ENCODE measurements at regions not wholly inside any gene's neighbourhood (a gene's known extent, or its start where the extent isn't known, plus 50 kb on each side); places are given as distances from the start of the nearest gene placed in this dataset.

- Histone ChIP-seq H3K9ac (ENCODE audit: low read depth, low read length) (no peak overlapping the region), H3K4me1 (ENCODE audit: insufficient read depth, low read length) (peaks cover 22% of the 10 kb centered on the region), H3K36me3 (ENCODE audit: insufficient read depth, low read length) (no peaks in the 10 kb centered on the region), H3K9me3 (ENCODE audit: control insufficient read depth, insufficient read depth, low read length) (no peaks in the 10 kb centered on the region)
Observed at GRCh38 chr11:11071486-11071885, 213.6 kb upstream of the ZBED5 start.

DNA sequence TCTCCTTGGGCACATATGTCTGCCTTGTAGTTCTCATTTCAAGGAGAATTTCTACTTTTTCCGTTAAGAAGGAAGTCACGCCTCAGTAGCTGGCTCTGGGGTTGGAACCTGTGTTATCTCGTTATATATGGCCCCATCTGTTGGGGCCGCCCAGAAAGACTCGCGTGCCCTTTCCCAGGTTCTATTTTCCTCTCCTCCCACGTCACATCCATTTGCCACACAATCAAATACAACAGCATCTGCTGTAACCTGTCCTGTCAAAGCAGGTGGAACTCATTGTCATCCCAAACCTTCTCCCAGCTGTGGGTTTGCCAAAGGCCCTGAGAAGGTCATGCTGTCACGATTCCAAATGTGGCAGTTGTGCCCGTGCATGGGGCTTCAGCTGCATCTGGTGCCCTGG lies 213.1 kb upstream of the ZBED5 start:
- H3K9me3 ChIP-seq (ENCODE audit: control insufficient read depth, insufficient read depth, low read length) = no peaks in the 10 kb centered on the region
- H3K9ac ChIP-seq (ENCODE audit: low read depth, low read length) = no peak overlapping the region
- H3K4me1 ChIP-seq (ENCODE audit: insufficient read depth, low read length) = peaks cover 22% of the 10 kb centered on the region
- no peaks in the 10 kb centered on the region for H3K36me3 ChIP-seq (ENCODE audit: insufficient read depth, low read length)

DNA sequence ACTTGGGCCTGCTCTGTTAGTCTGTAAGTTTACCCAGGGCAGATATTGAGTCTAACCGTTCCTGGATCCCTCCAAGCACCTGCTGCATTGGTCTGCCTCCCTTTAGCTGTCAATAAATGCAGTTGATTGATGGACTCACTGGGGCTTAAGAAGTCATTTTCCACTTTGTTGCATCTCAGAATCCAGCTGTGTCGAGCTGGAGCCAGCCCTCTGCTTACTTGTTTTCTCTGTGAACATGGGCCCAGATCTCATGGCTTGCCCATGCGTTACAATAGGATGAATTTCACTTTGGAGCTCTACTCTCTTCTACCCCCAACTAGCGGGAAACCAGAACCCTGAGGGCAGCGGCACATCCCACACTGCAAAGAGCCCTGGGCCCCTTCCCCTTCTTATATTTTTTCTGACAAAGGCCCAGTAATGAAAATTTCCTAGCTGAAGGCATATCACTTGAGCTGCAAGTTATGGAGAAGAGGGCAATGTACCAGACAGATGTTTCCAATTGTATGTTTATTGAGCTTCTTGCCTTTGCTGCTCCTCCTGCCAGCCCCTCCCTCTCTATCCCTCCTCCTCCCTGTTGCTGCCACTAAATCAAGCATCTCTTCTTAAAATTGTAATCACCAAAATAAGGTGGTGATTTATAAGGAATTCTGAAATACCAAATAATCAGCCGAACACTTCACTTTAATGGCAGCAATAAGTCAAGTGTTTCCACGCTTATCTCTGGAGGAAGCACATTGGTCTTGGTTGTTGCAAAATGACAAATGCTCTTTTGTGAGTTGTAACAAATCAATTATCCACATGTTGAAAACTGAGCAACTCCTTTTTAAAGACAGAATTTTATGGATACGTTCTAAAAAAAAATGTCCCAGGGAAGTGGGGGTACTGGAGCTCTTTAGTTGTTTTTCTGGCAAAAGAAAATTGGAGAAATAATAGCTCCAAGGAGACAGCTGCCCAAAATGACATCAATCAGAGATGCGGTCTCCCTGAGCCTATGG lies 212.3 kb upstream of the ZBED5 start:
- H3K9ac ChIP-seq (ENCODE audit: low read depth, low read length) = no peak overlapping the region
- H3K36me3 ChIP-seq (ENCODE audit: insufficient read depth, low read length) = no peaks in the 10 kb centered on the region
- no peaks in the 10 kb centered on the region for H3K9me3 ChIP-seq (ENCODE audit: control insufficient read depth, insufficient read depth, low read length)
- peaks cover 15% of the 10 kb centered on the region for H3K4me1 ChIP-seq (ENCODE audit: insufficient read depth, low read length)

DNA sequence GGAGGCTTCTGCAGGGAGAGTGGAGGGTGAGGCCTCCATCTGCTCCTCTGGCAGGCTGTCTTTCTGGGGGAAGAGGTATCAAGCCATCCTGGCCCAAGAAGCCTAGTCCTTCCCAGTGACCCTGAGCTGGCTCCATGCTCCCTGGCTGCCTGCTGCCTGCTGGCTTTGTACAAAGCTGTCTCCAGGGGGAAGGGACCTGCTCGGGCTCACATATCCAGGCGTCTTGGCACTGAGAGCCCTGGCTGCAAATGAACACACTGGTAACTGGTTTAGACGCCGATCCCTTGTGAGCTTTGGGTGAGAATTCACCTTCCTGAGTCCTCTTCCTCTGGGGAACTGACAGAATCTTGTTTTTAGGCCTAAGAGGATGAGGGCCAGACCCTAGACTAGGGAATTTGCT lies 210.3 kb upstream of the ZBED5 start:
- Histone ChIP-seq H3K4me1 (ENCODE audit: insufficient read depth, low read length) (peaks cover 15% of the 10 kb centered on the region), H3K9me3 (ENCODE audit: control insufficient read depth, insufficient read depth, low read length) (no peaks in the 10 kb centered on the region), H3K9ac (ENCODE audit: low read depth, low read length) (no peak overlapping the region), H3K36me3 (ENCODE audit: insufficient read depth, low read length) (no peaks in the 10 kb centered on the region)

DNA sequence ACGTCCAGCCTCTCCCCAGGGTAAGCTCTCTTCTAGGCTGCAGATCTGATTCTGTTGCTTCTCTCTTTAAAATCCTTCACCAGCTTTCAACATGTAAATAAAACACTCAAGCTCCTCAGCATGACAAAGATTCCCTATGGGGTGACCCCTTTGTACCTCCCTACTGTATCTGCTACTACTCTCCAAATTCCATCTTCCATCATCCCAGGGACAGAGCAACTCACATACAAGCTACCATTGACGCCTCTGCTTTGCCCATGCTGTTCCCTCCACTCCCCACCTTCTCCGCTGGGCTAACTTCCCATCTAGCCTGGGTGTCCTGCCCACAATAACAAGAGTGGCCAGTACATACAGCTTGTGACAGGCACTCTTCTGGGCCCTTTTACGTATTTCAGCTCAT lies 207.5 kb upstream of the ZBED5 start:
- Histone ChIP-seq H3K9me3 (ENCODE audit: control insufficient read depth, insufficient read depth, low read length) (no peaks in the 10 kb centered on the region), H3K4me1 (ENCODE audit: insufficient read depth, low read length) (no peaks in the 10 kb centered on the region), H3K36me3 (ENCODE audit: insufficient read depth, low read length) (no peaks in the 10 kb centered on the region), H3K9ac (ENCODE audit: low read depth, low read length) (no peak overlapping the region)

GRCh38 chr11:11057472-11057854 lies 199.6 kb upstream of the ZBED5 start:
- H3K4me1 ChIP-seq (ENCODE audit: insufficient read depth, low read length) = no peaks in the 10 kb centered on the region
- H3K9me3 ChIP-seq (ENCODE audit: control insufficient read depth, insufficient read depth, low read length) = no peaks in the 10 kb centered on the region; the same call in none of the 2 replicates
- H3K9ac ChIP-seq (ENCODE audit: low read depth, low read length) = no peak overlapping the region
- H3K36me3 ChIP-seq (ENCODE audit: insufficient read depth, low read length) = no peaks in the 10 kb centered on the region; the same call in 1 of the 2 replicates

DNA sequence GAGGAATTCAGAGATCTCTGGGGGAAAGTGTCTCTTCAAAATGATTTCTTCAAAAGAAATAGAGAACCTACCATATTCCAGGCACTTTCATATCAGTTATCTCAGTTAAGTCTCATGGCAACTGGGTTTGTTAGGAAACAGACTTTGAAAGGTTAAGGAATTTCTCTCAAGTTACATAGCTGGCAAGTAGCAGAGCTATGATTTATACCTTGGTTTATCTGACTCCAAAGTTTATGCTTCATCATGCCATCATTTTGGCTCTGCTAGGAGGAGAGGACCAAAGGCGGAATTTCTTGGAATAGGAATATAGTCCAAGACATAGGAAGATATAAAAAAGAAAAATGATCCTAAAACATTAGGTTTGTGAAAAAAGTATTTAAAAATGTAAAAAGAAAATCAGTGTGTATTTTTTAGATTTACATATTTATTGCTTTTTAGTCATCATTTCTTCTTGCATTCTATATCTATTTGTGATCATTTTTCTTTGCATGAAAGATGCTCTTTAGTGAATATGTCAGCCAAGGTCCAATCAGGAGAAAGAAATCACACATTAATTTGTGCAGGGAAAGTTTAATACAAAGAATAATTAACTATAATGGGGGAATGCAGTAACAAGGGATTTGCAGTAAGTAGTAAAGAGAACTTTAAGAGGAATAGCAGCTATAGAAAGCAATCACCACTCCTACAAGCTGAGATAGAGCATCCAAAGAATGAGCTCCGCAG lies 199.1 kb upstream of the ZBED5 start:
- no peaks in the 10 kb centered on the region; the same call in 1 of the 2 replicates for H3K36me3 ChIP-seq (ENCODE audit: insufficient read depth, low read length)
- H3K9me3 ChIP-seq (ENCODE audit: control insufficient read depth, insufficient read depth, low read length) = no peaks in the 10 kb centered on the region; the same call in none of the 2 replicates
- H3K9ac ChIP-seq (ENCODE audit: low read depth, low read length) = no peak overlapping the region
- no peaks in the 10 kb centered on the region for H3K4me1 ChIP-seq (ENCODE audit: insufficient read depth, low read length)

GRCh38 chr11:11056316-11056715 lies 198.5 kb upstream of the ZBED5 start:
- Histone ChIP-seq H3K9me3 (ENCODE audit: control insufficient read depth, insufficient read depth, low read length) (no peaks in the 10 kb centered on the region; the same call in none of the 2 replicates), H3K4me1 (ENCODE audit: insufficient read depth, low read length) (no peaks in the 10 kb centered on the region), H3K36me3 (ENCODE audit: insufficient read depth, low read length) (no peaks in the 10 kb centered on the region; the same call in 1 of the 2 replicates), H3K9ac (ENCODE audit: low read depth, low read length) (no peak overlapping the region)

DNA sequence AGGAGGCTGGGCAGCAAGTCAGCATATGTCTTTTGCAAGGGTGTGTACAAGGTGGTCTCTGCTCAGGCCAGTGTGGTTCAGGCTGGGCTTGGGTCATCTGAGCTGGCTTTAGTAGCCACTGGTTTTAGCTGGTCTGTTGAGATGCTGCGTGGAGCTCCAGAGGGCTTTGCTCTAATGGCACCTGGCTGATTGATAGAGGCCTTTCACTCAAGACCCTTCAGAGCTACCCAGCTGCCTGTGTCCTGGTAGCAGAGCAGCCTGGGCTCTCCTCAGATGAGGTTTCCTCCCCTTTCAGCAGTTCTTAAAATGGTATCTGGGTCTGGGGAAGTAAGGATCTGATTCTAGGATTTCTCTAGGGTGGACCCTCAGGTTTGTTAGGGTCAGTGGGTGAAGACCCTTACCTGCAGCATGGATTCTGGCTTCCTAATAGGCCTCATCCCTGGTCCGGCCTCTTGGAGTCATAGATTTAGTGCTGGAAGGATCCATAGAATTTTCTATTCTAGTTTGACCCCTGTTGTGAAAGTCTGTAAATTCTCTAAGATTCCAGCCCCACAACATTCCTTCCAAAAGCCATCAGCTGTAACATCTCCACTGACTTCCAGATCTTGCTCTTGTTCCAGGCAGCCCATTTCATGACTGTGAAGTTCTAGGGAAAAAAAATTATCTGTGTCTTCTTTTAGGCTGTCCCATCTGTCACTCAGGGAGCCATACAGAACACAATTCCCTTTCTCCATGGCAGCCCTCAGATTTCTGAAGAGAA lies 190.2 kb upstream of the ZBED5 start:
- Histone ChIP-seq H3K9me3 (ENCODE audit: control insufficient read depth, insufficient read depth, low read length) (no peaks in the 10 kb centered on the region), H3K4me1 (ENCODE audit: insufficient read depth, low read length) (no peaks in the 10 kb centered on the region), H3K9ac (ENCODE audit: low read depth, low read length) (no peak overlapping the region), H3K36me3 (ENCODE audit: insufficient read depth, low read length) (no peaks in the 10 kb centered on the region; the same call in 1 of the 2 replicates)

DNA sequence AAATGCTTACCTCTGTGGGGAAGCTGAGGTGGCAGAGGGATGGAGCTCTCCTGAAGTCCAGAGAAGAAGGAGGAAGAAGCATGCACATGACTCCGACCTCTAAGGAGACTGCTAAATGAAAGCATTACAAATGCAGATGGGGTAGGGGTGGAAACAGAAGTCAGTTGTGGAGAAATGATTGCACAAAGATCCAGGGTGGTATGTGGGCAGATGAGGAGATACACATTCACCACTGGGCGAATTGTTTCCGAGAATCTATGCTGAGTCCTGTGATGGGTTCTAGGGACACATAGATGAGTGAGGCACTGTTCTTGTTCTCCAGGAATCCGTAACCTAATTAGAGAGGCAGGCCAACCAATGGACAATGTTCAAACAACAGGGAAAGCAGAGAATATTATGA lies 188.9 kb upstream of the ZBED5 start:
- Histone ChIP-seq H3K36me3 (ENCODE audit: insufficient read depth, low read length) (no peaks in the 10 kb centered on the region; the same call in 1 of the 2 replicates), H3K9ac (ENCODE audit: low read depth, low read length) (no peak overlapping the region), H3K4me1 (ENCODE audit: insufficient read depth, low read length) (no peaks in the 10 kb centered on the region), H3K9me3 (ENCODE audit: control insufficient read depth, insufficient read depth, low read length) (no peaks in the 10 kb centered on the region)

GRCh38 chr11:11045156-11045930 lies 187.5 kb upstream of the ZBED5 start:
- H3K9me3 ChIP-seq (ENCODE audit: control insufficient read depth, insufficient read depth, low read length) = no peaks in the 10 kb centered on the region
- H3K9ac ChIP-seq (ENCODE audit: low read depth, low read length) = no peak overlapping the region
- no peaks in the 10 kb centered on the region for H3K4me1 ChIP-seq (ENCODE audit: insufficient read depth, low read length)
- H3K36me3 ChIP-seq (ENCODE audit: insufficient read depth, low read length) = no peaks in the 10 kb centered on the region; the same call in 1 of the 2 replicates

GRCh38 chr11:11044137-11044855 lies 186.4 kb upstream of the ZBED5 start:
- Histone ChIP-seq H3K9me3 (ENCODE audit: control insufficient read depth, insufficient read depth, low read length) (no peaks in the 10 kb centered on the region), H3K4me1 (ENCODE audit: insufficient read depth, low read length) (no peaks in the 10 kb centered on the region), H3K9ac (ENCODE audit: low read depth, low read length) (no peak overlapping the region), H3K36me3 (ENCODE audit: insufficient read depth, low read length) (no peaks in the 10 kb centered on the region; the same call in 1 of the 2 replicates)

DNA sequence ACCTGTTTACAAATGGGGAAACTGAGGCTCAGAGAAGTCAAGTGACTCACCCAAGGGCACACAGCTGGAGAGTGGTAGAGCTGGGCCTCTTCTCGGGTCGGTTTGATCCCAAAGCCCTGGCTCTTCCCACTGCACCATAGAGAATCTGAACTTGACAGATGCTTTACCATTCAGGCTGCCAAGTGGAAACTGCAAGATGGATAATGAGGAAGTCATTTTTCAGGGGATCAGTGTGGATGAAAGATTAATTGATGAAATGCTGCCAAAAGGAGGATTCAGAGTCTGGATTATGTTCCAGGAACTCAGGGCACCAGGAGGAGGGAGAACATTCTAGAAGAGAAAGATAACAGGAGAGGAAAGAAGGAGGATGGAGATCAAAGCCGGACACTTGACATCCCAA lies 185.9 kb upstream of the ZBED5 start:
- no peaks in the 10 kb centered on the region for H3K4me1 ChIP-seq (ENCODE audit: insufficient read depth, low read length)
- H3K36me3 ChIP-seq (ENCODE audit: insufficient read depth, low read length) = no peaks in the 10 kb centered on the region; the same call in 1 of the 2 replicates
- no peaks in the 10 kb centered on the region for H3K9me3 ChIP-seq (ENCODE audit: control insufficient read depth, insufficient read depth, low read length)
- H3K9ac ChIP-seq (ENCODE audit: low read depth, low read length) = no peak overlapping the region
